Ectodermal cell (in vitro differentiated cells): ENCODE measurements at regions not wholly inside any gene's neighbourhood (a gene's known extent, or its start where the extent isn't known, plus 50 kb on each side); places are given as distances from the start of the nearest gene placed in this dataset.
"Not testable (repeated sequence)": the region's sequence is repeated elsewhere in the genome, so short reads cannot be mapped to it uniquely, and the experiment has no call there.

ENCODE experiments used
- H3K27ac ChIP-seq: 2 replicates; pipeline ENCODE4 v1.7.0; 2013; ENCODE audit warnings: mild to moderate bottlenecking, low read depth, low read length; ENCODE audit not compliant: insufficient read depth, poor library complexity, severe bottlenecking
- H3K27me3 ChIP-seq: 2 replicates; pipeline ENCODE4 v1.7.0; 2013; ENCODE audit warnings: mild to moderate bottlenecking, low read length; ENCODE audit not compliant: insufficient read depth, control insufficient read depth, poor library complexity, severe bottlenecking
- H3K36me3 ChIP-seq: one replicate; pipeline ENCODE4 v1.7.0; 2013; ENCODE audit warnings: low read length; ENCODE audit not compliant: control insufficient read depth, insufficient read depth
- H3K4me1 ChIP-seq: one replicate; pipeline ENCODE4 v1.7.0; 2013; ENCODE audit warnings: low read length; ENCODE audit not compliant: control insufficient read depth, insufficient read depth
- H3K4me3 ChIP-seq: 2 replicates; pipeline ENCODE4 v1.7.0; 2013; ENCODE audit warnings: low read depth, low read length, control low read depth; ENCODE audit not compliant: insufficient read depth
- H3K9me3 ChIP-seq: 2 replicates; pipeline ENCODE4 v1.7.0; 2013; ENCODE audit warnings: mild to moderate bottlenecking, low read length, moderate library complexity; ENCODE audit not compliant: control insufficient read depth
- WGBS, 2 experiments: methylation state at CpG; one replicate each; pipeline ENCODE4 v1.1.7; 2013; ENCODE audit warnings: missing lambda C conversion rate in 2 of 2; 5-methylcytosine and 5-hydroxymethylcytosine counted together

- H3K4me3 ChIP-seq: no peak overlapping the region
- no peak overlapping the region for H3K27ac ChIP-seq
- H3K4me1 ChIP-seq: no peaks in the 10 kb centered on the region
- H3K27me3 ChIP-seq: no peaks in the 10 kb centered on the region
- H3K9me3 ChIP-seq: no peaks in the 10 kb centered on the region
- 93 to 95% methylated on average over 3 of the region's 3 CpGs for WGBS, 2 experiments
- no peaks in the 10 kb centered on the region for H3K36me3 ChIP-seq
Measured at GRCh38 chr3:178137831-178138230, 398.4 kb upstream of the KCNMB2 start.

- no peaks in the 10 kb centered on the region for H3K27me3 ChIP-seq
- no peaks in the 10 kb centered on the region for H3K9me3 ChIP-seq
- no peak overlapping the region for H3K27ac ChIP-seq
- no peaks in the 10 kb centered on the region for H3K36me3 ChIP-seq
- no peak overlapping the region for H3K4me3 ChIP-seq
- no peaks in the 10 kb centered on the region for H3K4me1 ChIP-seq
Measured at GRCh38 chr3:178139116-178139515, 397.1 kb upstream of the KCNMB2 start.

- H3K9me3 ChIP-seq: no peaks in the 10 kb centered on the region
- H3K27me3 ChIP-seq: no peaks in the 10 kb centered on the region
- 86% methylated on average over 1 of the region's 4 CpGs; no CpG with 5 or more reads in 1 of the 2 experiments for WGBS, 2 experiments
- no peak overlapping the region for H3K27ac ChIP-seq
- H3K36me3 ChIP-seq: no peaks in the 10 kb centered on the region
- H3K4me1 ChIP-seq: no peaks in the 10 kb centered on the region
- H3K4me3 ChIP-seq: no peak overlapping the region
Measured at GRCh38 chr3:178140531-178141304, 395.5 kb upstream of the KCNMB2 start.

GRCh38 chr3:178141305-178141684, 394.9 kb upstream of the KCNMB2 start:
- WGBS, 2 experiments: 100% methylated on average over 1 of the region's 1 CpG; no CpG with 5 or more reads in 1 of the 2 experiments
- H3K9me3 ChIP-seq, H3K36me3 ChIP-seq, H3K27me3 ChIP-seq, H3K4me3 ChIP-seq, H3K27ac ChIP-seq, H3K4me1 ChIP-seq: not testable (repeated sequence)

GRCh38 chr3:178146406-178146831, 389.8 kb upstream of the KCNMB2 start:
- no peaks in the 10 kb centered on the region for H3K9me3 ChIP-seq
- no peak overlapping the region for H3K4me3 ChIP-seq
- H3K36me3 ChIP-seq: no peaks in the 10 kb centered on the region
- H3K27ac ChIP-seq: no peak overlapping the region
- H3K4me1 ChIP-seq: no peaks in the 10 kb centered on the region
- no peaks in the 10 kb centered on the region for H3K27me3 ChIP-seq

GRCh38 chr3:178147001-178147400, 389.2 kb upstream of the KCNMB2 start:
- Histone ChIP-seq H3K4me3 (no peak overlapping the region), H3K9me3 (no peaks in the 10 kb centered on the region), H3K4me1 (no peaks in the 10 kb centered on the region), H3K27ac (no peak overlapping the region), H3K36me3 (no peaks in the 10 kb centered on the region), H3K27me3 (no peaks in the 10 kb centered on the region)

- no peak overlapping the region for H3K4me3 ChIP-seq
- no peaks in the 10 kb centered on the region for H3K27me3 ChIP-seq
- no peaks in the 10 kb centered on the region for H3K4me1 ChIP-seq
- no peaks in the 10 kb centered on the region for H3K9me3 ChIP-seq
- no peaks in the 10 kb centered on the region for H3K36me3 ChIP-seq
- 85 to 87% methylated on average over 8 of the region's 8 CpGs for WGBS, 2 experiments
- no peak overlapping the region for H3K27ac ChIP-seq
Measured at GRCh38 chr3:178152031-178152806, 384.0 kb upstream of the KCNMB2 start.

- Histone ChIP-seq H3K4me3 (no peak overlapping the region), H3K27me3 (no peaks in the 10 kb centered on the region), H3K9me3 (no peaks in the 10 kb centered on the region), H3K4me1 (no peaks in the 10 kb centered on the region), H3K36me3 (no peaks in the 10 kb centered on the region), H3K27ac (no peak overlapping the region)
Measured at GRCh38 chr3:178152988-178153387, 383.2 kb upstream of the KCNMB2 start.

GRCh38 chr3:178155521-178155920, 380.7 kb upstream of the KCNMB2 start:
- H3K9me3 ChIP-seq: no peaks in the 10 kb centered on the region
- H3K4me1 ChIP-seq: no peaks in the 10 kb centered on the region
- H3K36me3 ChIP-seq: no peaks in the 10 kb centered on the region
- H3K27me3 ChIP-seq: no peaks in the 10 kb centered on the region
- H3K27ac ChIP-seq: no peak overlapping the region
- WGBS, 2 experiments: 95 to 100% methylated on average over 1 to 2 of the region's 2 CpGs
- no peak overlapping the region for H3K4me3 ChIP-seq

- no peak overlapping the region for H3K27ac ChIP-seq
- H3K27me3 ChIP-seq: no peaks in the 10 kb centered on the region
- no peak overlapping the region for H3K4me3 ChIP-seq
- WGBS, 2 experiments: 65 to 94% methylated on average over 2 to 4 of the region's 4 CpGs
- no peaks in the 10 kb centered on the region for H3K9me3 ChIP-seq
- no peaks in the 10 kb centered on the region for H3K36me3 ChIP-seq
- H3K4me1 ChIP-seq: no peaks in the 10 kb centered on the region
Measured at GRCh38 chr3:178156301-178156700, 379.9 kb upstream of the KCNMB2 start.
